ENCODE measurements at regions not wholly inside any gene's neighbourhood (a gene's known extent, or its start where the extent isn't known, plus 50 kb on each side); places are given as distances from the start of the nearest gene placed in this dataset.

- no peak for DNase-seq
These were observed 200.0 kb downstream of the AUH start for GRCh38 chr9:91161465-91162300.

DNA sequence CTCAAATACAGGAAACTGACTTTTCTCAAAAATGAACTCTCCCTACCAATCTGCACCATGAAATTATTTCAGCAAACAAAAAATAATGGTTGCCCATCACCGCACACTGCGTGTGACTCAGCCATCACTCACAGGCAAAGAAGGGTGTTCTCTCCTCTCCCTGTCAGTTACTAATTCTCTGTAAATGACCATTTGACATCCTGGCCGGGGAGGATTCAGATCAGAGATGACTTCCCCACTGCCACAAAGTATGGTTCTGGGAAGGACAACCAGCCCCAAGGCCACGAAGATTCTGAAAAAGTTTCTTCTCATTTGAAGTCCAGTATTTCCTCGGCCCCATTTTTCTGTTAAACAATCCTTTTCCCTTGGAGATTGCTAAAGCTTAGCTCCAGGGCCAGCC lies 199.4 kb downstream of the AUH start:
- DNase-seq, result peak; percentile 54

DNA sequence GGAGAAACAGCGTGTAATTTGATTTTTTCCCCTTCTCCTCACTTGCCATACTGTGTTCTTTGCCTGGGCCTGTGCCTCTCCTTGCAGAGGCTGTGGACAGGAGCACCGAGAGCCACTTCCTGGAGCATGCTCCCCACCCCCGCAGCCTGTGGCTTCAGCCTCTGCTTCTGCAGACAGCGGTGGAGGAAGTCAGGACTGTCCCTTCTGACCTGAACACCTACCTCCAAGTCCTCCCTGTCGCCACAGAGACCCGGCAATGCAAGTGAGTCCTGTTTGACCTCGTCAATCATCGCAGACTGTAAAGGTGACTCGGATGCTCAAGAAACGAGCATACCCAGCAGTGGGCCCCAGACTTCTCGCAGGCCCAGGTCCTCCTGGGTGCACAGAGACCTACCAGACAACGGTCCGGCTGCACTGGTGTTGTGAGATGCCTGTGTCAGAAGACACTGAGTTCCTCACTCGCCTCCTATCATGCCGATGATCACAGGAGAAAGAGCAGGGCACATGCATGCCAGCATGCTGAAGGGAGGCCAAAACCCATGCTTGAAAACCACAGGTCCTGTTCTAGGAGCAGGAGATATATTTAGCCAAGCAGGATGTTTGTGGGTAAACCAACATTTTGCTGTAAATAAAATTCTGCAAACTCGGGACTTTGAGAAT lies 198.8 kb downstream of the AUH start:
- peak; percentile 33 for DNase-seq

GRCh38 chr9:91163444-91163772 lies 198.3 kb downstream of the AUH start:
- no peak for DNase-seq

- DNase-seq, result peak; percentile 14
These were observed 197.8 kb downstream of the AUH start for GRCh38 chr9:91163773-91164471.

All from CD4-positive, alpha-beta T cell treated with Interleukin-4 for 4 hours (primary cell).